ENCODE measurements at regions not wholly inside any gene's neighbourhood (a gene's known extent, or its start where the extent isn't known, plus 50 kb on each side); places are given as distances from the start of the nearest gene placed in this dataset.
A peak's percentile ranks its signal among the peaks of the same experiment; 100 is the strongest.

DNA sequence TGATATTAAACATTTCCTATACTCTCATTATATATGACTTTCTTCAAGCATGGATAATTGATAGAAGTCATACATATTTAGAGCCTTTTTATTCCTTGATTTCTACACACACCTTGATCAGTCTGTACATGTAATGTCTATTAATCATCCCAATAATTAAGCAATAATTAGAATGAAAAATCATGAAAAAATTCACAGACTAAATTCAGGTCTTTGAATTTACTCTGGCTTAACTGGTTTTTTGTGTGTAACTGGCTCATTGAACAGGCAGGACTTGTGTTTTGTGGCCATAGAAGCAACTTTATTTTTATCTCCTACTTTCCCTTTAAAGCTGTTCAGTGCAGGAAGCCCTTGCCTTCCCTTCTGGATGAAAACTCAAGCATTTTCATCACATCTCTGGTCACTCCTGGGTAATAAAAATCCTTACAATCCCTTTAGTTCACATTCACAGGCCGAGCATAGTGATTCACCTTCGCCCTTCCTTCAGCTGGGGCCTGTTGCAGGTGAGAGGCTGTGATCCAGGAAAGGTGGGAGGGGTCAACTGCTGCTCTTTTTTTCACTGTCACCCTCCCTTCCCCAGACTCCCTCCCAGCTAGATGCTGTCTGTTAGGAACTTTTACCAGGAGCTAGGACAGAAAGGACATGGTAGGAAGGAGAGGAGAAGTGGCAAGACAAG, 58.0 kb upstream of the ITSN2 start:
- Histone ChIP-seq H3K27me3 (ENCODE audit: control insufficient read depth, insufficient read depth, low read length) (no peaks in the 10 kb centered on the region), H3K4me1 (ENCODE audit: control insufficient read depth, insufficient read depth, low read length) (no peaks in the 10 kb centered on the region), H3K9me3 (ENCODE audit: control insufficient read depth, insufficient read depth, low read depth, low read length) (0 out of 2 replicates have a peak, but pooled peaks cover 7% of the 10 kb centered on the region), H3K4me3 (ENCODE audit: low read depth in 2 of 2, low read length in 2 of 2) (no peak overlapping the region), H3K36me3 (ENCODE audit: control insufficient read depth, insufficient read depth, low read length) (no peaks in the 10 kb centered on the region), H3K27ac (ENCODE audit: low read length) (no peak overlapping the region)
- intact Hi-C loops (cut with micrococcal nuclease; ENCODE audit: unreplicated experiment) = no loop called here
- peak; percentile 46; the same call in 1 of the 2 replicates for ATAC-seq
- DNase-seq (ENCODE audit: low read depth, low spot score) = no peak
- BruUV-seq (replicated peaks) = no TSS peak
- ChIA-PET POLR2A (no interaction called here), CTCF (interaction anchor here (0.5 kb wide), 1 partner anchor 48 kb away, joined by 4 read pairs; no protein-coding TSS in a partner anchor)
- TF ChIP-seq SIN3A (IDR thresholded peaks at IDR 0.05; ENCODE audit: borderline replicate concordance, insufficient read depth, low read depth, low read length) = no peak
- TF ChIP-seq, protein P1, sequence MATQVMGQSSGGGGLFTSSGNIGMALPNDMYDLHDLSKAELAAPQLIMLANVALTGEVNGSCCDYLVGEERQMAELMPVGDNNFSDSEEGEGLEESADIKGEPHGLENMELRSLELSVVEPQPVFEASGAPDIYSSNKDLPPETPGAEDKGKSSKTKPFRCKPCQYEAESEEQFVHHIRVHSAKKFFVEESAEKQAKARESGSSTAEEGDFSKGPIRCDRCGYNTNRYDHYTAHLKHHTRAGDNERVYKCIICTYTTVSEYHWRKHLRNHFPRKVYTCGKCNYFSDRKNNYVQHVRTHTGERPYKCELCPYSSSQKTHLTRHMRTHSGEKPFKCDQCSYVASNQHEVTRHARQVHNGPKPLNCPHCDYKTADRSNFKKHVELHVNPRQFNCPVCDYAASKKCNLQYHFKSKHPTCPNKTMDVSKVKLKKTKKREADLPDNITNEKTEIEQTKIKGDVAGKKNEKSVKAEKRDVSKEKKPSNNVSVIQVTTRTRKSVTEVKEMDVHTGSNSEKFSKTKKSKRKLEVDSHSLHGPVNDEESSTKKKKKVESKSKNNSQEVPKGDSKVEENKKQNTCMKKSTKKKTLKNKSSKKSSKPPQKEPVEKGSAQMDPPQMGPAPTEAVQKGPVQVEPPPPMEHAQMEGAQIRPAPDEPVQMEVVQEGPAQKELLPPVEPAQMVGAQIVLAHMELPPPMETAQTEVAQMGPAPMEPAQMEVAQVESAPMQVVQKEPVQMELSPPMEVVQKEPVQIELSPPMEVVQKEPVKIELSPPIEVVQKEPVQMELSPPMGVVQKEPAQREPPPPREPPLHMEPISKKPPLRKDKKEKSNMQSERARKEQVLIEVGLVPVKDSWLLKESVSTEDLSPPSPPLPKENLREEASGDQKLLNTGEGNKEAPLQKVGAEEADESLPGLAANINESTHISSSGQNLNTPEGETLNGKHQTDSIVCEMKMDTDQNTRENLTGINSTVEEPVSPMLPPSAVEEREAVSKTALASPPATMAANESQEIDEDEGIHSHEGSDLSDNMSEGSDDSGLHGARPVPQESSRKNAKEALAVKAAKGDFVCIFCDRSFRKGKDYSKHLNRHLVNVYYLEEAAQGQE (IDR thresholded peaks at IDR 0.05; ENCODE audit: insufficient read depth in 1 of 2, low read depth in 2 of 2, low read length in 1 of 2) = no peak
- in situ Hi-C loops (cut with HindIII; ENCODE audit: low pct_unique_long_range_greater_than_20kb, low sequenced_read_pairs) = no loop called here

DNA sequence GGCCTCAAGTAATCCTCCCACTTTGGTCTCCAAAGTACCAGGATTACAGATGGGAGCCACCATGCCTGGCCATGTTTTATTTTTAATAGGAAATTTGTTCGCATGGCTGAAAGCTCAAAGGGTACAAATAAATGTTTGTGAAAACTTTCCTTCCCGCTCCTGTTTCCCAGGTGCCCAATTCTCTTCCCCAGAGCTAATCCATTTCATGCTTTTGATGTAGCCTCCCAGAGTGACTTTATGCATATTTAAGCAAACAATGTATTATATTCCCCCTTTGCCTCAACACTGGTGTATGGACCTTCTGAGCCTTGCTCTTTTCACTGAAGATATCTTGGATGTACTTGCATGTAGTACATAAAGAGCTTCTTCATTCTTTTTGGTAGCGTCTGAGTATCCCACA, 52.5 kb upstream of the ITSN2 start:
- no peaks in the 10 kb centered on the region for H3K36me3 ChIP-seq (ENCODE audit: control insufficient read depth, insufficient read depth, low read length)
- in situ Hi-C loops (cut with HindIII; ENCODE audit: low pct_unique_long_range_greater_than_20kb, low sequenced_read_pairs) (no loop called here), intact Hi-C loops (cut with micrococcal nuclease; ENCODE audit: unreplicated experiment) (no loop called here)
- CTCF ChIA-PET = interaction anchor here (0.5 kb wide), 1 partner anchor 1921 kb away, joined by 3 read pairs; no protein-coding TSS in a partner anchor
- TF ChIP-seq TCF7L2 (IDR thresholded peaks at IDR 0.05; ENCODE audit: low read depth, low read length) (no peak), POLR2AphosphoS5 (IDR thresholded peaks at IDR 0.05; ENCODE audit: low read depth, low read length) (no peak), SIN3A (IDR thresholded peaks at IDR 0.05; ENCODE audit: borderline replicate concordance, insufficient read depth, low read depth, low read length) (no peak), CTCF (IDR thresholded peaks at IDR 0.05) (no peak)
- no peak overlapping the region for H3K4me3 ChIP-seq (ENCODE audit: low read depth in 2 of 2, low read length in 2 of 2)
- no peak overlapping the region for H3K27ac ChIP-seq (ENCODE audit: low read length)
- H3K4me1 ChIP-seq (ENCODE audit: control insufficient read depth, insufficient read depth, low read length) = no peaks in the 10 kb centered on the region
- ATAC-seq (no peak), DNase-seq (ENCODE audit: low read depth, low spot score) (no peak)
- no peaks in the 10 kb centered on the region for H3K9me3 ChIP-seq (ENCODE audit: control insufficient read depth, insufficient read depth, low read depth, low read length)
- no peaks in the 10 kb centered on the region for H3K27me3 ChIP-seq (ENCODE audit: control insufficient read depth, insufficient read depth, low read length)
- no TSS peak for BruUV-seq (replicated peaks)
- POLR2A ChIA-PET = no interaction called here

GRCh38 chr2:24411488-24412151, 51.3 kb upstream of the ITSN2 start:
- DNase-seq (ENCODE audit: low read depth, low spot score) (no peak), ATAC-seq (no peak)
- Histone ChIP-seq H3K27ac (ENCODE audit: low read length) (no peak overlapping the region), H3K9me3 (ENCODE audit: control insufficient read depth, insufficient read depth, low read depth, low read length) (no peaks in the 10 kb centered on the region), H3K27me3 (ENCODE audit: control insufficient read depth, insufficient read depth, low read length) (no peaks in the 10 kb centered on the region), H3K36me3 (ENCODE audit: control insufficient read depth, insufficient read depth, low read length) (no peaks in the 10 kb centered on the region), H3K4me1 (ENCODE audit: control insufficient read depth, insufficient read depth, low read length) (no peaks in the 10 kb centered on the region), H3K4me3 (ENCODE audit: low read depth in 2 of 2, low read length in 2 of 2) (no peak overlapping the region)
- in situ Hi-C loops (cut with HindIII; ENCODE audit: low pct_unique_long_range_greater_than_20kb, low sequenced_read_pairs) = no loop called here
- ChIA-PET CTCF (interaction anchor here (2.4 kb wide), 1 partner anchor 416 kb away, joined by 13 read pairs; no protein-coding TSS in a partner anchor), POLR2A (no interaction called here)
- intact Hi-C loops (cut with micrococcal nuclease; ENCODE audit: unreplicated experiment) = no loop called here
- TF ChIP-seq TCF7L2 (IDR thresholded peaks at IDR 0.05; ENCODE audit: low read depth, low read length) (no peak), SIN3A (IDR thresholded peaks at IDR 0.05; ENCODE audit: borderline replicate concordance, insufficient read depth, low read depth, low read length) (no peak)
- TF ChIP-seq, protein P1 (IDR thresholded peaks at IDR 0.05; ENCODE audit: insufficient read depth in 1 of 2, low read depth in 2 of 2, low read length in 1 of 2) = no peak
- no TSS peak for BruUV-seq (replicated peaks)
